ENCODE measurements at regions not wholly inside any gene's neighbourhood (a gene's known extent, or its start where the extent isn't known, plus 50 kb on each side); places are given as distances from the start of the nearest gene placed in this dataset.

DNA sequence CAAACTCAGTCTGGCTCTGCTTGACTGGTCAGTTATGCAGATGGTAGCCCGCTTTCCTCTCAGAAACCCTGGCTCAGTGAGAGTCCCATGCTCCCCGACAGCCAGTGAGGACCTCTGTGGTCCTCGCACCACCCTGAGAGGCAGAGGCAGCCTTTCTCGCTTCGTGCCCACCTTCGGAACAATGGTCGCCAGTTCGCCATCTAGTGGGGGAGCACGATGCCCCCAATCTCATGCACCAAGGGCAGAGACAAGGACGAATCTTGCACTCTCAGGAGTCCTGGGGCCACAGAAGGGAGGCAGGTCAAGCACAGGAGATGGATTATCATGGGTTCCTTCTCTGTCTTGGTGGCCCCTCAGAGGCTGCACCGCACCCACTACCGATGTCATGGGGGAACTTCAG, 75.2 kb downstream of the RHCG start:
- H3K9me3 Mint-ChIP-seq: no peaks in the 10 kb centered on the region
- H3K4me1 Mint-ChIP-seq: no peaks in the 10 kb centered on the region
- H3K4me3 Mint-ChIP-seq: no peak overlapping the region
- no peak overlapping the region for H3K27ac Mint-ChIP-seq
- H3K36me3 Mint-ChIP-seq: no peaks in the 10 kb centered on the region
- peaks cover 95% of the 10 kb centered on the region for H3K27me3 Mint-ChIP-seq (ENCODE audit: low read depth)
- TF ChIP-seq, protein P1, sequence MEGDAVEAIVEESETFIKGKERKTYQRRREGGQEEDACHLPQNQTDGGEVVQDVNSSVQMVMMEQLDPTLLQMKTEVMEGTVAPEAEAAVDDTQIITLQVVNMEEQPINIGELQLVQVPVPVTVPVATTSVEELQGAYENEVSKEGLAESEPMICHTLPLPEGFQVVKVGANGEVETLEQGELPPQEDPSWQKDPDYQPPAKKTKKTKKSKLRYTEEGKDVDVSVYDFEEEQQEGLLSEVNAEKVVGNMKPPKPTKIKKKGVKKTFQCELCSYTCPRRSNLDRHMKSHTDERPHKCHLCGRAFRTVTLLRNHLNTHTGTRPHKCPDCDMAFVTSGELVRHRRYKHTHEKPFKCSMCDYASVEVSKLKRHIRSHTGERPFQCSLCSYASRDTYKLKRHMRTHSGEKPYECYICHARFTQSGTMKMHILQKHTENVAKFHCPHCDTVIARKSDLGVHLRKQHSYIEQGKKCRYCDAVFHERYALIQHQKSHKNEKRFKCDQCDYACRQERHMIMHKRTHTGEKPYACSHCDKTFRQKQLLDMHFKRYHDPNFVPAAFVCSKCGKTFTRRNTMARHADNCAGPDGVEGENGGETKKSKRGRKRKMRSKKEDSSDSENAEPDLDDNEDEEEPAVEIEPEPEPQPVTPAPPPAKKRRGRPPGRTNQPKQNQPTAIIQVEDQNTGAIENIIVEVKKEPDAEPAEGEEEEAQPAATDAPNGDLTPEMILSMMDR (IDR thresholded peaks at IDR 0.05; ENCODE audit: unreplicated experiment): no peak
- DNase-seq (ENCODE audit: low spot score in 2 of 2, unreplicated experiment in 2 of 2): no peak

- H3K9me3 Mint-ChIP-seq: no peaks in the 10 kb centered on the region
- TF ChIP-seq, protein P1 (IDR thresholded peaks at IDR 0.05; ENCODE audit: unreplicated experiment): no peak
- H3K36me3 Mint-ChIP-seq: no peaks in the 10 kb centered on the region
- no peaks in the 10 kb centered on the region for H3K4me1 Mint-ChIP-seq
- DNase-seq (ENCODE audit: low spot score in 2 of 2, unreplicated experiment in 2 of 2): peak; percentile 53 to 87
- H3K4me3 Mint-ChIP-seq: no peak overlapping the region
- peaks cover 98% of the 10 kb centered on the region for H3K27me3 Mint-ChIP-seq (ENCODE audit: low read depth)
- H3K27ac Mint-ChIP-seq: no peak overlapping the region
Observed at GRCh38 chr15:89419370-89419984, 76.9 kb downstream of the RHCG start.

- no peak overlapping the region for H3K27ac Mint-ChIP-seq
Observed at GRCh38 chr15:89417206-89417725, 79.1 kb downstream of the RHCG start.

DNA sequence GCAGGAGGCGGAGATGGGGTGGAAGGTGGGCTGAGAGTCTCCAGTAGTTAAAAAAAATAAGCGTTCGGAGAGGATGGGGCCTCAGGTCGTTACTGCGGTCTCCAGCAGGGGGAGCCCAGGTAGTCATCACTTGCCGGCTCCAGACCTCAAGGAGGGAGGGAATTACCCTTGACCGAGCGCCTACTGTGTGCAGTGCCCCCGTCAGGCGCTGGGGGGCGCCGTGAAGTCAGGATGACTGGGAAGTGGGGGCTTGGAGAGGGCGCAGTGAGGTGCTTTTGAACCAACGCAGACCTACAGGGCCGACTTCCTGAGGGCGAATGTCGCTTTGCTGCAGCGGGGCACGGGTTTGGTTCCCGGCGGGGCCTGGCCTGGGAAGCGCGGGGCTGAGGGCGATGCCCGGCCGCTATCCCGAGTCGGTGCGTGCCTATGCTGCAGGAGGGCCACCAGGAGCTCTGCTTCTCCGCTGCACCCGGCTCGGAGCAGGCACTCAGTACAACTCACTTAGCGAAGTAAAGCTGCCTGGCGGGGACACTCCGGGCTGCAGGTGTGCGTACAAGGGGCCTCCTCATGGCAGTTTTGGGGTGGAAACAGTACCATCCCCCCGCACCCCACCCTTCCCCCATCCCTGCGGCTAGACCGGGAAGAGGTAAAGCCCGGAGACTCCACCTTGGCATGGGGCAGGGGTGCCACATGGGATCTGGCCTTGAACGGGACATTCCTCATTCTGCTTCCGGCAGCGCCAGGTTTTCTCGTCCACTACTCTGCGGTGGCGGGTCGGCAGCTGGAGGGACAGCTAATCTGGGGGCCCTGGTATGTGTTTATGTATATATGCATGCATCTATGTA, 79.8 kb downstream of the RHCG start:
- no peaks in the 10 kb centered on the region for H3K36me3 Mint-ChIP-seq
- H3K27ac Mint-ChIP-seq: no peak overlapping the region
- peak; percentile 44 to 78 for DNase-seq (ENCODE audit: low spot score in 2 of 2, unreplicated experiment in 2 of 2)
- H3K27me3 Mint-ChIP-seq (ENCODE audit: low read depth): peaks cover 100% of the 10 kb centered on the region
- H3K9me3 Mint-ChIP-seq: no peaks in the 10 kb centered on the region
- TF ChIP-seq, protein P1 (IDR thresholded peaks at IDR 0.05; ENCODE audit: unreplicated experiment): peak; percentile 84
- no peaks in the 10 kb centered on the region for H3K4me1 Mint-ChIP-seq
- no peak overlapping the region for H3K4me3 Mint-ChIP-seq

More at GRCh38 chr15:89417206-89417725, 79.1 kb downstream of the RHCG start:
- no peak for DNase-seq (ENCODE audit: low spot score in 2 of 2, unreplicated experiment in 2 of 2)
- Mint-ChIP-seq H3K4me3 (no peak overlapping the region), H3K27me3 (ENCODE audit: low read depth) (peaks cover 100% of the 10 kb centered on the region), H3K4me1 (no peaks in the 10 kb centered on the region), H3K36me3 (no peaks in the 10 kb centered on the region), H3K9me3 (no peaks in the 10 kb centered on the region)
- TF ChIP-seq, protein P1 (IDR thresholded peaks at IDR 0.05; ENCODE audit: unreplicated experiment): no peak

DNA sequence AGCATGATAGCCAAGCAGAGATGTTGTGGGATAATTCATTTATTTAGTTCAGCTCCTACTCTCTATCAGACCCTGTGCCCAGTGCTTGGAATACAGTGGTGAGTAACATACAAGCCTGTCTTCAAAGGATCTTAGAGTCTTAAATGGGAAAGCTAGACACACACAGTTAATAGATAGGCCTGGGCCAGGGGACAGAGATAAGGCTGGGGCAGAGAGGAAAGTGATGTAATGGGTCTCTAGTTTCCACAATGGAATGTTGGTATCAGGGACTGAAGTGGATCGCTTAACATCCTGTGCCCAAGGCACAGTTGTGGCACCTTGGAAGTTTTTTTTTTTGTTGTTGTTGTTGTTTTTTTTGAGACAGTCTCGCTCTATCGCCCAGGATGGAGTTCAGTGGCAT, 79.9 kb upstream of the POLG start:
- H3K9me3 Mint-ChIP-seq: no peaks in the 10 kb centered on the region
- TF ChIP-seq, protein P1 (IDR thresholded peaks at IDR 0.05; ENCODE audit: unreplicated experiment): no peak
- no peak overlapping the region for H3K27ac Mint-ChIP-seq
- H3K4me1 Mint-ChIP-seq: no peaks in the 10 kb centered on the region
- no peak for DNase-seq (ENCODE audit: low spot score in 2 of 2, unreplicated experiment in 2 of 2)
- peaks cover 100% of the 10 kb centered on the region for H3K27me3 Mint-ChIP-seq (ENCODE audit: low read depth)
- H3K36me3 Mint-ChIP-seq: no peaks in the 10 kb centered on the region
- H3K4me3 Mint-ChIP-seq: no peak overlapping the region
